ENCODE measurements at regions not wholly inside any gene's neighbourhood (a gene's known extent, or its start where the extent isn't known, plus 50 kb on each side); places are given as distances from the start of the nearest gene placed in this dataset.
"Not testable (repeated sequence)": the region's sequence is repeated elsewhere in the genome, so short reads cannot be mapped to it uniquely, and the experiment has no call there.

- H3K9me2 ChIP-seq (replicated peaks; ENCODE audit: control insufficient read depth, low read length), result no peaks in the 10 kb centered on the region
- H3K4me1 ChIP-seq (ENCODE audit: control insufficient read depth, low read length), result no peaks in the 10 kb centered on the region
- TF ChIP-seq EZH2phosphoT487 (IDR thresholded peaks at IDR 0.05; ENCODE audit: borderline replicate concordance, low read length), result no peak
- TF ChIP-seq, protein P1, sequence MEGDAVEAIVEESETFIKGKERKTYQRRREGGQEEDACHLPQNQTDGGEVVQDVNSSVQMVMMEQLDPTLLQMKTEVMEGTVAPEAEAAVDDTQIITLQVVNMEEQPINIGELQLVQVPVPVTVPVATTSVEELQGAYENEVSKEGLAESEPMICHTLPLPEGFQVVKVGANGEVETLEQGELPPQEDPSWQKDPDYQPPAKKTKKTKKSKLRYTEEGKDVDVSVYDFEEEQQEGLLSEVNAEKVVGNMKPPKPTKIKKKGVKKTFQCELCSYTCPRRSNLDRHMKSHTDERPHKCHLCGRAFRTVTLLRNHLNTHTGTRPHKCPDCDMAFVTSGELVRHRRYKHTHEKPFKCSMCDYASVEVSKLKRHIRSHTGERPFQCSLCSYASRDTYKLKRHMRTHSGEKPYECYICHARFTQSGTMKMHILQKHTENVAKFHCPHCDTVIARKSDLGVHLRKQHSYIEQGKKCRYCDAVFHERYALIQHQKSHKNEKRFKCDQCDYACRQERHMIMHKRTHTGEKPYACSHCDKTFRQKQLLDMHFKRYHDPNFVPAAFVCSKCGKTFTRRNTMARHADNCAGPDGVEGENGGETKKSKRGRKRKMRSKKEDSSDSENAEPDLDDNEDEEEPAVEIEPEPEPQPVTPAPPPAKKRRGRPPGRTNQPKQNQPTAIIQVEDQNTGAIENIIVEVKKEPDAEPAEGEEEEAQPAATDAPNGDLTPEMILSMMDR (IDR thresholded peaks at IDR 0.05; ENCODE audit: low read depth, low read length, poor library complexity, severe bottlenecking), result no peak
- no peak overlapping the region for H3K4me3 ChIP-seq (ENCODE audit: low read length)
- no peaks in the 10 kb centered on the region for H3F3A ChIP-seq (ENCODE audit: control insufficient read depth, insufficient read depth)
- H3K36me3 ChIP-seq (ENCODE audit: control insufficient read depth, low read length), result no peaks in the 10 kb centered on the region
- no peak overlapping the region for H3K27ac ChIP-seq (ENCODE audit: low read depth, low read length)
- no peaks in the 10 kb centered on the region for H3K9me3 ChIP-seq (ENCODE audit: control insufficient read depth, insufficient read depth, low read length)
- no peak overlapping the region for H3K4me2 ChIP-seq (ENCODE audit: low read length)
- no peaks in the 10 kb centered on the region for H3K27me3 ChIP-seq (ENCODE audit: control insufficient read depth, low read length)
- no peaks in the 10 kb centered on the region for H4K20me1 ChIP-seq (ENCODE audit: control insufficient read depth, insufficient read depth, low read depth, low read length)
- no peaks in the 10 kb centered on the region for H3K79me2 ChIP-seq (ENCODE audit: control insufficient read depth, low read length)
Measured at GRCh38 chr11:44368886-44369285, 58.9 kb upstream of the ALX4 start.

DNA sequence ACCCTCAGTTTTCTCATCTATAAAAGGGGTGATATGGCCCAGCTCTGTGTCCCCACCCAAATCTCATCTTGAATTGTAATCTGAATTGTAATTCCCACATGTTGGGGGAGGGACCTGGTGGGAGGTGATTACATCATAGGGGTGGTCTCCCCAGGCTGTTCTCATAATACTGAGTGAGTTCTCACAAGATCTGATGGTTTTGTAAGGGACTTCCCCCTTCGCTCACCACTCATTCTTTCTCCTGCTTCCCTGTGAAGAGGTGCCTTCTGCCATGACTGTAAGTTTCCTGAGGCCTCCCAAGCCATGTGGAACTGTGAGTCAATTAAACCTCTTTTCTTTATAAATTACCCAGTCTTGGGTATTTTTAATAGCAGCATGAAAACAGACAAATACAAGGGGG lies 61.1 kb upstream of the ALX4 start:
- not testable (repeated sequence) for H3K9me2 ChIP-seq (replicated peaks; ENCODE audit: control insufficient read depth, low read length); H4K20me1 ChIP-seq (ENCODE audit: control insufficient read depth, insufficient read depth, low read depth, low read length); H3K4me1 ChIP-seq (ENCODE audit: control insufficient read depth, low read length); H3K36me3 ChIP-seq (ENCODE audit: control insufficient read depth, low read length); H3K27me3 ChIP-seq (ENCODE audit: control insufficient read depth, low read length); H3K27ac ChIP-seq (ENCODE audit: low read depth, low read length); H3K4me3 ChIP-seq (ENCODE audit: low read length); H3K79me2 ChIP-seq (ENCODE audit: control insufficient read depth, low read length); H3K9me3 ChIP-seq (ENCODE audit: control insufficient read depth, insufficient read depth, low read length); H3K4me2 ChIP-seq (ENCODE audit: low read length); H3F3A ChIP-seq (ENCODE audit: control insufficient read depth, insufficient read depth)

DNA sequence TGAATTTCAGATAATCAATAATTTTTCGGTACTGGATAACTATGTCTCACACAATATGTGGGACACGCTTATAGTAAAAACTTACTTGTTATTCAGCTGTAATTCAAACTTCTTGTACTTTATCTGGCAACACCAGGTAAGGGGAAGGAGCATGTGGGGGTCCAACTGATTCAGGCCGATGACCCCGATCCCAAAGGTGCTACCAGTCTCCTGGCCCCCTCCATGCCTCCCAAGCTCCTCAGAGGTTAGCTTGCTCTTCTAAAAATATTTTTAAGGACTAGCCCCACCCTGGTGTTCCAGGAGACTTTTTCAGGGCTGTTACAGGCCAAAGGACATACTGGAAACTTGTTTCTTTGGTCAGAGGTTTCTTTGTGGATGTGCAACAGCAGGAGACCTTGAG lies 61.8 kb upstream of the ALX4 start:
- Histone ChIP-seq H3K36me3 (ENCODE audit: control insufficient read depth, low read length) (no peaks in the 10 kb centered on the region), H3K4me3 (ENCODE audit: low read length) (no peak overlapping the region), H3K4me2 (ENCODE audit: low read length) (no peak overlapping the region), H3K27me3 (ENCODE audit: control insufficient read depth, low read length) (no peaks in the 10 kb centered on the region), H3K27ac (ENCODE audit: low read depth, low read length) (no peak overlapping the region), H3F3A (ENCODE audit: control insufficient read depth, insufficient read depth) (no peaks in the 10 kb centered on the region), H3K9me3 (ENCODE audit: control insufficient read depth, insufficient read depth, low read length) (no peaks in the 10 kb centered on the region), H3K9me2 (replicated peaks; ENCODE audit: control insufficient read depth, low read length) (no peaks in the 10 kb centered on the region), H4K20me1 (ENCODE audit: control insufficient read depth, insufficient read depth, low read depth, low read length) (no peaks in the 10 kb centered on the region), H3K4me1 (ENCODE audit: control insufficient read depth, low read length) (no peaks in the 10 kb centered on the region), H3K79me2 (ENCODE audit: control insufficient read depth, low read length) (no peaks in the 10 kb centered on the region)
- TF ChIP-seq, protein P1 (IDR thresholded peaks at IDR 0.05; ENCODE audit: low read depth, low read length, poor library complexity, severe bottlenecking), result no peak
- TF ChIP-seq EZH2phosphoT487 (IDR thresholded peaks at IDR 0.05; ENCODE audit: borderline replicate concordance, low read length), result no peak

- Histone ChIP-seq H3K9me2 (replicated peaks; ENCODE audit: control insufficient read depth, low read length) (no peaks in the 10 kb centered on the region), H4K20me1 (ENCODE audit: control insufficient read depth, insufficient read depth, low read depth, low read length) (no peaks in the 10 kb centered on the region), H3K4me1 (ENCODE audit: control insufficient read depth, low read length) (no peaks in the 10 kb centered on the region), H3K36me3 (ENCODE audit: control insufficient read depth, low read length) (no peaks in the 10 kb centered on the region), H3K9me3 (ENCODE audit: control insufficient read depth, insufficient read depth, low read length) (no peaks in the 10 kb centered on the region), H3F3A (ENCODE audit: control insufficient read depth, insufficient read depth) (no peaks in the 10 kb centered on the region), H3K4me3 (ENCODE audit: low read length) (no peak overlapping the region), H3K4me2 (ENCODE audit: low read length) (no peak overlapping the region), H3K27me3 (ENCODE audit: control insufficient read depth, low read length) (no peaks in the 10 kb centered on the region), H3K79me2 (ENCODE audit: control insufficient read depth, low read length) (no peaks in the 10 kb centered on the region), H3K27ac (ENCODE audit: low read depth, low read length) (no peak overlapping the region)
- no peak for TF ChIP-seq EZH2phosphoT487 (IDR thresholded peaks at IDR 0.05; ENCODE audit: borderline replicate concordance, low read length)
- TF ChIP-seq, protein P1 (IDR thresholded peaks at IDR 0.05; ENCODE audit: low read depth, low read length, poor library complexity, severe bottlenecking), result no peak
Measured at GRCh38 chr11:44372989-44373388, 63.0 kb upstream of the ALX4 start.
